PC-9 (cell line): ENCODE measurements at regions not wholly inside any gene's neighbourhood (a gene's known extent, or its start where the extent isn't known, plus 50 kb on each side); places are given as distances from the start of the nearest gene placed in this dataset.

Experiments used
- EZH2 ChIP-seq: fragments of 200-600 bp; sonication (generic); IDR thresholded peaks from 2 replicates; pipeline ENCODE4 v1.8.0; 2017; ENCODE audit warnings: antibody characterized with exemption, low read depth
- TF ChIP-seq, protein P1 (sequence below): fragments of 200-600 bp; sonication (generic); conservative IDR thresholded peaks from 2 replicates; pipeline ENCODE4 v1.6.1; 2017; ENCODE audit warnings: mixed run types, antibody characterized with exemption, mild to moderate bottlenecking, moderate library complexity

DNA sequence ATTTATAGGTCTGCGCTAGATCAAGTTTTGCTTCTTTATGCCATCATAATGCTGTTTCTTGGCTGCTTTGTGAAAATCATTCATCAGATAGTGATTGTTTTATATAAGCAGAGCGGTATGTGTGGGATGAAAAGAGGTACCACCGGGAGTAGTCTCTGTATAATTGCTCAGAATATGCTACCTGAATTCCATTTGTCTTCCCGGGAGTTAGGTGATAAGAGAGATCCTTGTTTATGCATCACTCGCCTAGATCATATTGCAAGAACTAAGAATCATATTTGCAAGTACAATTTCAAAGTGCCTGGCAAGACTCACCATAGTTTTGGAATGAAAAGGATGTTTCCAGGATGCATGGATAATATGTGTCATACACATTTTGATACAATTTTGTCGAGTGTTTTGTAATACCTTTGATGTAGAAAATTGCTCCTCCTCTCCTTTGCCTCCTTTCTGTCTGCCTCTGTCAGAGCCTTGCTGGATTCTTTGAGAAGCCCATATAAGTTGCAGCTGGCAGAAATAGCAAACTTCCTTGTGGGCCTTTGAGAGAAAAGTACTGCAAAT, 1306.0 kb upstream of the SLC10A2 start:
- TF ChIP-seq, protein P1, sequence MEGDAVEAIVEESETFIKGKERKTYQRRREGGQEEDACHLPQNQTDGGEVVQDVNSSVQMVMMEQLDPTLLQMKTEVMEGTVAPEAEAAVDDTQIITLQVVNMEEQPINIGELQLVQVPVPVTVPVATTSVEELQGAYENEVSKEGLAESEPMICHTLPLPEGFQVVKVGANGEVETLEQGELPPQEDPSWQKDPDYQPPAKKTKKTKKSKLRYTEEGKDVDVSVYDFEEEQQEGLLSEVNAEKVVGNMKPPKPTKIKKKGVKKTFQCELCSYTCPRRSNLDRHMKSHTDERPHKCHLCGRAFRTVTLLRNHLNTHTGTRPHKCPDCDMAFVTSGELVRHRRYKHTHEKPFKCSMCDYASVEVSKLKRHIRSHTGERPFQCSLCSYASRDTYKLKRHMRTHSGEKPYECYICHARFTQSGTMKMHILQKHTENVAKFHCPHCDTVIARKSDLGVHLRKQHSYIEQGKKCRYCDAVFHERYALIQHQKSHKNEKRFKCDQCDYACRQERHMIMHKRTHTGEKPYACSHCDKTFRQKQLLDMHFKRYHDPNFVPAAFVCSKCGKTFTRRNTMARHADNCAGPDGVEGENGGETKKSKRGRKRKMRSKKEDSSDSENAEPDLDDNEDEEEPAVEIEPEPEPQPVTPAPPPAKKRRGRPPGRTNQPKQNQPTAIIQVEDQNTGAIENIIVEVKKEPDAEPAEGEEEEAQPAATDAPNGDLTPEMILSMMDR, result no peak
- TF ChIP-seq EZH2, result no peak
